DOHH2 (cell line): ENCODE measurements at regions not wholly inside any gene's neighbourhood (a gene's known extent, or its start where the extent isn't known, plus 50 kb on each side); places are given as distances from the start of the nearest gene placed in this dataset.

Experiments used
- CTCF ChIP-seq: fragments of 200-600 bp; sonication (generic); IDR thresholded peaks from one replicate; pipeline ENCODE4 v1.5.1; 2014; ENCODE audit warnings: antibody characterized with exemption, mild to moderate bottlenecking, low read depth, low read length; ENCODE audit not compliant: poor library complexity, severe bottlenecking
- EZH2phosphoT487 ChIP-seq: fragments of 200-600 bp; sonication (generic); IDR thresholded peaks from 2 replicates; pipeline ENCODE4 v1.6.1; 2017; ENCODE audit warnings: borderline replicate concordance, mild to moderate bottlenecking, antibody characterized with exemption, low read length, moderate library complexity, mixed read lengths

- TF ChIP-seq CTCF (no peak), EZH2phosphoT487 (no peak)
Observed at GRCh38 chr2:187710791-187711521, 156.7 kb upstream of the TFPI start.
